Tibial artery (tissue), 4 donors: ENCODE measurements at regions not wholly inside any gene's neighbourhood (a gene's known extent, or its start where the extent isn't known, plus 50 kb on each side); places are given as distances from the start of the nearest gene placed in this dataset.

Experiments used
- DNase-seq, 2 donors: peaks; one replicate each; pipeline ENCODE4 v3.0.0-alpha.2; 2019
- H3K27ac ChIP-seq, 2 donors: fragments of 200-600 bp; sonication (generic) in 1 of 2; 1 replicate in 1 of 2; 2 replicates in 1 of 2; pipeline ENCODE4 v1.5.1; 2018 to 2019; ENCODE audit warnings: mild to moderate bottlenecking in 1 of 2
- H3K27me3 ChIP-seq, 2 donors: fragments of 200-600 bp; sonication (generic) in 1 of 2; one replicate each; pipeline versions ENCODE4 v1.5.1 to v1.6.0; 2016 to 2019
- H3K36me3 ChIP-seq, 3 donors: fragments of 200-600 bp; sonication (generic) in 2 of 3; one replicate each; pipeline ENCODE4 v1.5.1; 2016 to 2019; ENCODE audit warnings: mild to moderate bottlenecking in 2 of 3
- H3K4me1 ChIP-seq, 4 donors: fragments of 200-600 bp; sonication (generic) in 2 of 4; 1 replicate in 3 of 4; 2 replicates in 1 of 4; pipeline ENCODE4 v1.5.1; 2016 to 2019
- H3K4me3 ChIP-seq, 2 donors: fragments of 200-600 bp; sonication (generic) in 1 of 2; 1 replicate in 1 of 2; 2 replicates in 1 of 2; pipeline ENCODE4 v1.5.1; 2018 to 2019; ENCODE audit warnings: mild to moderate bottlenecking in 2 of 2
- H3K9me3 ChIP-seq, 3 donors: fragments of 200-600 bp; sonication (generic) in 1 of 3; one replicate each; pipeline ENCODE4 v1.5.1; 2016 to 2019
- intact Hi-C: fragments of 100-400 bp; cut with DNase I; formaldehyde crosslinking; loops from one replicate; pipeline ENCODE4 v1.15.0; 2023; ENCODE audit warnings: low total_unique reads
- TF ChIP-seq, protein P1 (sequence below), 2 experiments: fragments of 200-600 bp in 1 of 2; fragments of 450-650 bp in 1 of 2; IDR thresholded peaks; one replicate each; pipeline ENCODE4 v1.5.1; 2017 to 2019; ENCODE audit warnings: antibody characterized with exemption in 2 of 2, mild to moderate bottlenecking in 1 of 2, moderate library complexity in 1 of 2

DNA sequence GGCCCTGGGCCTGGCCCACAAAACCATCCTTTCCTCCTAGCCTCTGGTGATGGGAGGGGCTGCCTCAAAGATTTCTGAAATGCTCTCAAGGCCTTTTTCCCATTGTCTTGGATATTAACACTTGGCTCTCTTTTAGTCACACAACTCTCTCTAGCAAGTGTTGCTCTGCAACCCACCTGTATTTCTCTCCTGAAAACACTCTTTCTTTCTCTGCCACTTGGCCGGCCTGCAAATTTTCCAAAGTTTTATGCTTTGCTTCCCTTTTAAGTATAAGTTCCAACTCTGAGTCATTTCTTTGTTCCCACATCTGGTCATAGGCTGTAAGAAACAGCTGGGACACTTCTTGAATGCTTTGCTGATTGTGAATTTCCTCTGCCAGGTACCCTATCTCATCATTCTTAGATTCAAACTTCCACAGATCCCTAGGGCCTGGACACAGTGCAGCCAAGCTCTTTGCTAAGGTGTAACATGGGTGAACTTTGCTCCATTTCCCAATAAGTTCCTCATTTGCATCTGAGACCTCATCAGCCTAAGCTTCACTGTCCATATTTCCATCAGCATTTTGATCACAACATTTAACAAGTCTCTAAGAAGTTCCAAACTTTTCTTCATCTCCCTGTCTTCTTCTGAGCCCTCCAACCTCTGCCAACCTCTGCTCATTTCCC is 93.8 kb downstream of the TRIM29 start:
- no peak for DNase-seq
- Histone ChIP-seq H3K9me3 (peaks cover 3 to 14% (median 4%) of the 10 kb centered on the region in 3 donors), H3K27ac (no peak overlapping the region), H3K4me3 (no peak overlapping the region), H3K36me3 (no peaks in the 10 kb centered on the region), H3K4me1 (no peaks in the 10 kb centered on the region), H3K27me3 (peaks cover 0 to 8% of the 10 kb centered on the region in 2 donors)
- intact Hi-C loops, result no loop called here
- TF ChIP-seq, protein P1, sequence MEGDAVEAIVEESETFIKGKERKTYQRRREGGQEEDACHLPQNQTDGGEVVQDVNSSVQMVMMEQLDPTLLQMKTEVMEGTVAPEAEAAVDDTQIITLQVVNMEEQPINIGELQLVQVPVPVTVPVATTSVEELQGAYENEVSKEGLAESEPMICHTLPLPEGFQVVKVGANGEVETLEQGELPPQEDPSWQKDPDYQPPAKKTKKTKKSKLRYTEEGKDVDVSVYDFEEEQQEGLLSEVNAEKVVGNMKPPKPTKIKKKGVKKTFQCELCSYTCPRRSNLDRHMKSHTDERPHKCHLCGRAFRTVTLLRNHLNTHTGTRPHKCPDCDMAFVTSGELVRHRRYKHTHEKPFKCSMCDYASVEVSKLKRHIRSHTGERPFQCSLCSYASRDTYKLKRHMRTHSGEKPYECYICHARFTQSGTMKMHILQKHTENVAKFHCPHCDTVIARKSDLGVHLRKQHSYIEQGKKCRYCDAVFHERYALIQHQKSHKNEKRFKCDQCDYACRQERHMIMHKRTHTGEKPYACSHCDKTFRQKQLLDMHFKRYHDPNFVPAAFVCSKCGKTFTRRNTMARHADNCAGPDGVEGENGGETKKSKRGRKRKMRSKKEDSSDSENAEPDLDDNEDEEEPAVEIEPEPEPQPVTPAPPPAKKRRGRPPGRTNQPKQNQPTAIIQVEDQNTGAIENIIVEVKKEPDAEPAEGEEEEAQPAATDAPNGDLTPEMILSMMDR (IDR thresholded peaks at IDR 0.05), result no peak

DNA sequence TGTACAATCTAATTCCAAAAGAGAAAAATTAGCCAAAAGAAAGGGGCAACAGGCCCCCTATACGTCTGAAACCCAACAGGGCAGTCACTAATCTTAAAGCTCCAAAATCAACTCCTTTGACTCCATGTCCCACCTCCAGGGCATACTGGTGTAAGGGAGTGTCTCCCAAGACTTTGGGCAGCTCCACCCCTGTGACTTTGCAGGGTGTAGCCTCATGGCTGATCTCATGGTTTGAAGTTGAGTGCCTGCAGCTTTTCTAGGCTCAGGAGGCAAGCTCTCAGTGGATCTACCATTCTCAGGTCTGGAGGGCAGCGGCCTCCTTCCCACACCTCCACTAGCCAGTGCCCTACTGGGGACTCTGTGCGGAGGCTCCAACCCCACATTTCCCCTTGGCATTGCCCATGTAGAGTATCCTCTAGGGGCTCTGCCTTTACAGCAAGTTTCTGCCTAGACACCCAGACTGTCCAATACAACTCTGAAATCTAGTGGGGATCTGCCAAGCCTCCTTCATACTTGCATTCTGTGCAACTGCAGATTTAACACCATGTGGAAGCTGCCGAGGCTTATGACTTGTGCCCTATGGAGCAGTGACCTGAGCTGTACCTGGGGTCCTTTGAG is 94.5 kb downstream of the TRIM29 start:
- TF ChIP-seq, protein P1 (IDR thresholded peaks at IDR 0.05), result no peak
- DNase-seq, result no peak
- no peaks in the 10 kb centered on the region for H3K4me1 ChIP-seq

DNA sequence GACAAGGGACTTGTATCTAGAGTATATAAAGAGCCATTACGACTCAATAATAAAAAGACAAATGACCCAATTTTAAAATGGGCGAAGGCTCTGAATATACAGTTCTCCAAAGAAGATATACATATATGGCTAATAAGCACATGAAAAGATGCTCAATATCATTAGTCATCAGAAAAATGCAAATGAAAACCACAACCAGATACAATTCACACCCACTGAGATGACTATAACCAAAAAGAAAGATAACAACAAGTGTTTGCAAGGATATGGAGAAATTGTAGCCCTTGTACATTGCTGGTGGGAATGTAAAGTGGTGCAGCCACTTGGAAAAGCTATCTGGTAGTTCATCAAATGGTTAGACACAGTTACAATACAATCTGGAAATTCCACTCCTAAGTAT is 96.3 kb downstream of the TRIM29 start:
- no peaks in the 10 kb centered on the region for H3K4me1 ChIP-seq
- intact Hi-C loops, result no loop called here
- H3K4me3 ChIP-seq, result no peak overlapping the region
- H3K9me3 ChIP-seq, result no peaks in the 10 kb centered on the region
- H3K27ac ChIP-seq, result no peak overlapping the region
- no peaks in the 10 kb centered on the region for H3K36me3 ChIP-seq
- DNase-seq, result no peak
- TF ChIP-seq, protein P1 (IDR thresholded peaks at IDR 0.05), result no peak
- H3K27me3 ChIP-seq, result peaks cover 0 to 8% of the 10 kb centered on the region in 2 donors

More for the DNA sequence above, 94.5 kb downstream of the TRIM29 start:
- Histone ChIP-seq H3K27ac (no peak overlapping the region), H3K4me3 (no peak overlapping the region), H3K9me3 (peaks cover 3 to 14% (median 4%) of the 10 kb centered on the region in 3 donors), H3K27me3 (peaks cover 0 to 8% of the 10 kb centered on the region in 2 donors), H3K36me3 (no peaks in the 10 kb centered on the region)
- intact Hi-C loops, result no loop called here

DNA sequence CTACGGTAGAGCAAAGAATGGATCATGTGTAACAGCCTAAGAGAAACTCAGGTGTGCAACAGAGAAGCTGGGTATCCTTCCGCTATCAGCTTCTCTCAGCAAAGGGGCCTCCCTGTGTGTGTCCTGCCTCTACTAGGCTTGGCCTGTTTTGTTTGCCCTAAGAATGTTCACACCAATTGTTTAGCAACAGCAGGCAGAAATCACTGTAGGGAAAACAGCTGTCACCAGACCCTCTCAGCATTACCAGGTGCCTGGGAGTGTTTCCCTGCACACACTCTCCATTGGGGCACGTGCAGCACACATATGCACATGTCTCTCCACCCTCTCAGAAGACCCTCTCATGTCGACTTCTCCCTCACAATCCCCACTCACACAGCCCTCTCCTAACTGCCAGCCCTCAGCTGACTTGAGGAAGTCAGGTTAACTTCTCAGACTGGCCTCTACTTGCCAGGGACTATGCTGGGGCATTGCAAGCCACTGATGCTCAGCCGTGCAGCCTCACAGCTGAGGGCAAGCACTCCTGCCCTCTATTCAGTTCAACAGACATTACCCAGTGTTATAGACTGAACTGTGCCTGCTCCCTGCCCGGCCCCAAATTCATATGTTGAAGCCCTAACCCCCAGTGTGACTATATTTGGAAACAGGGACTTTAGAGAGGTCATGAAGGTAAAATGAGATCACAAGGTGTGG is 97.6 kb downstream of the TRIM29 start:
- DNase-seq, result no peak

DNA sequence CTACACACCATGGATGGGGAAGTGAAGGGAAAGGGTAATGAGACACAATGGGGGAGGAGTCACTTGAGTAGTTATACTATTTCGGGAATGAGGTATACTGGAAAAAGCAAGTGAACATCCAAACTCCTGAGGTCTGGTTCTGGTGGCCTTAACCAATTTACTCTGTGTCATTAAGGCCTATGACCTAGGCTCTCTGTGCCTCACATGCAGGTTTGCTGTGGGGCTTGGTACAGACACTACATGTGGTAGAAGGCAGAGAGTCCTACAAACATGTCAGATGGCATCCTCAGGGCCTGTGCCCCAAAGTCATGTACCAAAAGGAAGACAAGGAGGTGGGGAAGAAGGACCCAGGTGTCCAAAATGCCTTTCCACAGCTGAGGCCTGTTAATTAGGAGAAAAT is 98.9 kb downstream of the TRIM29 start:
- TF ChIP-seq, protein P1 (IDR thresholded peaks at IDR 0.05), result no peak
- Histone ChIP-seq H3K4me1 (no peaks in the 10 kb centered on the region), H3K4me3 (no peak overlapping the region), H3K27me3 (peaks cover 0 to 8% of the 10 kb centered on the region in 2 donors), H3K27ac (no peak overlapping the region), H3K36me3 (no peaks in the 10 kb centered on the region), H3K9me3 (peaks cover 0 to 6% (median 0%) of the 10 kb centered on the region in 3 donors)
- intact Hi-C loops, result no loop called here
- DNase-seq, result no peak

More for the DNA sequence above, 97.6 kb downstream of the TRIM29 start:
- peaks cover 0 to 6% (median 0%) of the 10 kb centered on the region in 3 donors for H3K9me3 ChIP-seq
- peaks cover 0 to 8% of the 10 kb centered on the region in 2 donors for H3K27me3 ChIP-seq
- intact Hi-C loops, result no loop called here
- no peak overlapping the region for H3K27ac ChIP-seq
- H3K4me1 ChIP-seq, result no peaks in the 10 kb centered on the region
- no peaks in the 10 kb centered on the region for H3K36me3 ChIP-seq
- TF ChIP-seq, protein P1 (IDR thresholded peaks at IDR 0.05), result no peak
- H3K4me3 ChIP-seq, result no peak overlapping the region
